AG04450 (cell line): ENCODE measurements at regions not wholly inside any gene's neighbourhood (a gene's known extent, or its start where the extent isn't known, plus 50 kb on each side); places are given as distances from the start of the nearest gene placed in this dataset.

ENCODE experiments used
- CTCF ChIA-PET: fragments of 300-600, 350-600 bp; formaldehyde crosslinking; extraction: SDS; loops from one replicate; lab custom pipeline; 2022; ENCODE audit warnings: antibody characterized with exemption, inconsistent platforms; lab: Charles Lee
- POLR2A ChIA-PET: fragments of 350-600 bp; formaldehyde crosslinking; extraction: SDS; loops from one replicate; lab custom pipeline; 2021; ENCODE audit warnings: antibody characterized with exemption, inconsistent platforms; lab: Yijun Ruan, JAX
- DNase-seq: peaks from one replicate; pipeline ENCODE4 v3.0.0-alpha.2; 2011; ENCODE audit warnings: low read depth, low spot score
- H3K27ac ChIP-seq: one replicate; pipeline ENCODE4 v1.5.1; 2012; ENCODE audit warnings: low read depth, low read length, control low read depth
- H3K27me3 ChIP-seq: one replicate; pipeline ENCODE4 v1.6.0; 2012; ENCODE audit warnings: low read length; ENCODE audit not compliant: control insufficient read depth, insufficient read depth
- H3K4me3 ChIP-seq: 2 replicates; pipeline ENCODE4 v1.5.1; 2011; ENCODE audit warnings: mild to moderate bottlenecking, low read depth, low read length, control low read depth
- H3K9me3 ChIP-seq: 2 replicates; pipeline ENCODE4 v1.5.1; 2012; ENCODE audit warnings: low read length; ENCODE audit not compliant: control insufficient read depth, insufficient read depth
- CTCF ChIP-seq: IDR thresholded peaks from 2 replicates; pipeline ENCODE4 v1.5.1; 2011; ENCODE audit warnings: low read depth, low read length, control low read depth, inconsistent platforms

- ChIA-PET CTCF (interaction anchor here (1.2 kb wide), 1 partner anchor 183 kb away, joined by 4 read pairs; no protein-coding TSS in a partner anchor), POLR2A (no interaction called here)
- H3K27ac ChIP-seq, result no peak overlapping the region
- H3K27me3 ChIP-seq, result no peaks in the 10 kb centered on the region
- H3K4me3 ChIP-seq, result no peak overlapping the region
- no peaks in the 10 kb centered on the region; the same call in 1 of the 2 replicates for H3K9me3 ChIP-seq
- DNase-seq, result no peak
- TF ChIP-seq CTCF, result no peak
Measured at GRCh38 chr12:75709503-75709902, 198.1 kb upstream of the KRR1 start.

- ChIA-PET POLR2A (interaction anchor here (1.1 kb wide), 1 partner anchor 16 kb away, joined by 3 read pairs; no protein-coding TSS in a partner anchor), CTCF (no interaction called here)
- DNase-seq, result no peak
- Histone ChIP-seq H3K27ac (no peak overlapping the region), H3K4me3 (no peak overlapping the region), H3K9me3 (no peaks in the 10 kb centered on the region; the same call in 1 of the 2 replicates), H3K27me3 (no peaks in the 10 kb centered on the region)
- TF ChIP-seq CTCF, result no peak
Measured at GRCh38 chr12:75708802-75709201, 197.4 kb upstream of the KRR1 start.

- no peak overlapping the region for H3K27ac ChIP-seq
- POLR2A ChIA-PET, result interaction anchor here (1.1 to 2.5 kb wide), 2 partner anchors 17 to 324 kb away, joined by 3 to 26 read pairs; partner anchors contain the start of gene PHLDA1
- no peak overlapping the region for H3K4me3 ChIP-seq
- CTCF ChIA-PET, result no interaction called here
- no peak for DNase-seq
- no peaks in the 10 kb centered on the region; the same call in 1 of the 2 replicates for H3K9me3 ChIP-seq
- no peak for TF ChIP-seq CTCF
- no peaks in the 10 kb centered on the region for H3K27me3 ChIP-seq
Measured at GRCh38 chr12:75707983-75708382, 196.6 kb upstream of the KRR1 start.

- CTCF ChIA-PET, result interaction anchor here (1.6 kb wide), 1 partner anchor 181 kb away, joined by 4 read pairs; no protein-coding TSS in a partner anchor
- TF ChIP-seq CTCF, result no peak
- no peaks in the 10 kb centered on the region; the same call in 1 of the 2 replicates for H3K9me3 ChIP-seq
- DNase-seq, result no peak
- H3K27me3 ChIP-seq, result no peaks in the 10 kb centered on the region
- POLR2A ChIA-PET, result interaction anchor here (0.6 to 2.5 kb wide), 7 partner anchors 14 to 325 kb away, joined by 3 to 26 read pairs (median 4); partner anchors contain the start of gene PHLDA1
- no peak overlapping the region for H3K4me3 ChIP-seq
- H3K27ac ChIP-seq, result peak overlapping the region; percentile 84
Measured at GRCh38 chr12:75706786-75707605, 195.6 kb upstream of the KRR1 start.
